Thymus (tissue), 11 donors: ENCODE measurements at regions not wholly inside any gene's neighbourhood (a gene's known extent, or its start where the extent isn't known, plus 50 kb on each side); places are given as distances from the start of the nearest gene placed in this dataset.
A peak's percentile ranks its signal among the peaks of the same experiment; 100 is the strongest.

Experiments used
- DNase-seq, 9 donors: peaks; one replicate each; pipeline ENCODE4 v3.0.0-alpha.2; 2013; ENCODE audit warnings: low spot score in 9 of 9, low read depth in 6 of 9, missing footprints in 1 of 9
- H3K27ac ChIP-seq, 2 donors: one replicate each; pipeline ENCODE4 v1.5.1; 2013; ENCODE audit warnings: control low read depth in 1 of 2, low read depth in 1 of 2, low read length in 1 of 2, mild to moderate bottlenecking in 1 of 2, moderate library complexity in 1 of 2
- H3K27me3 ChIP-seq, 2 donors: one replicate each; pipeline ENCODE4 v1.5.1; 2013; ENCODE audit warnings: low read length in 1 of 2; ENCODE audit not compliant: control insufficient read depth in 2 of 2, insufficient read depth in 1 of 2
- H3K36me3 ChIP-seq, 2 donors: one replicate each; pipeline ENCODE4 v1.5.1; 2013; ENCODE audit warnings: low read length in 1 of 2, mild to moderate bottlenecking in 1 of 2, moderate library complexity in 1 of 2; ENCODE audit not compliant: control insufficient read depth in 2 of 2, insufficient read depth in 2 of 2
- H3K4me1 ChIP-seq, 2 donors: one replicate each; pipeline ENCODE4 v1.5.1; 2013; ENCODE audit warnings: low read length in 2 of 2; ENCODE audit not compliant: control insufficient read depth in 2 of 2, insufficient read depth in 2 of 2
- H3K4me3 ChIP-seq, 2 donors: one replicate each; pipeline ENCODE4 v1.5.1; 2013; ENCODE audit warnings: low read length in 2 of 2, control low read depth in 1 of 2, mild to moderate bottlenecking in 1 of 2
- H3K9me3 ChIP-seq, 2 donors: one replicate each; pipeline ENCODE4 v1.5.1; 2013; ENCODE audit warnings: low read length in 1 of 2, mild to moderate bottlenecking in 1 of 2; ENCODE audit not compliant: control insufficient read depth in 2 of 2, insufficient read depth in 1 of 2
- WGBS: extraction: QIAGEN DNeasy Blood & Tissue Kit; methylation state at CpG from one replicate; pipeline ENCODE4 v1.1.7; 2013; 5-methylcytosine and 5-hydroxymethylcytosine counted together
- donor health status: healthy.

DNA sequence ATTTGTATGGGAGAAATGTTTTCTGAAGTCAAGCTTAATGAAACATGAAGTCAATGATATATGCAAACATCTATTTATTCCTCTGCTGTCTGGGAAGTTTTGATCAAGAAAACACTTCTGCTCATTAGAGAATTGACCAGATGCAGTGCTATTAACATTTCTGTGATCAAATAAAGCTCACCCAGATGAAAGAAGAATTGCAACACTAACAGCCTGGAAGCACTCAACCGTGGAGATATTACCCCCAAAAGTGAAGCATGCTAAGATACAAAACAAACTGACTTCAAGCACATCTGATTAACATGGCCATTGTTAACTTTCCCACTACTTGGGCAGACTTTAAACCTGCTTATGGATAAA is 73.7 kb upstream of the GUCY1A1 start:
- no peaks in the 10 kb centered on the region for H3K36me3 ChIP-seq
- no peaks in the 10 kb centered on the region for H3K9me3 ChIP-seq
- H3K27me3 ChIP-seq: no peaks in the 10 kb centered on the region
- no peak overlapping the region for H3K4me3 ChIP-seq
- DNase-seq: no peak
- H3K27ac ChIP-seq: no peak overlapping the region
- WGBS: 98% methylated on average over 1 of the region's 1 CpG
- H3K4me1 ChIP-seq: no peaks in the 10 kb centered on the region

DNA sequence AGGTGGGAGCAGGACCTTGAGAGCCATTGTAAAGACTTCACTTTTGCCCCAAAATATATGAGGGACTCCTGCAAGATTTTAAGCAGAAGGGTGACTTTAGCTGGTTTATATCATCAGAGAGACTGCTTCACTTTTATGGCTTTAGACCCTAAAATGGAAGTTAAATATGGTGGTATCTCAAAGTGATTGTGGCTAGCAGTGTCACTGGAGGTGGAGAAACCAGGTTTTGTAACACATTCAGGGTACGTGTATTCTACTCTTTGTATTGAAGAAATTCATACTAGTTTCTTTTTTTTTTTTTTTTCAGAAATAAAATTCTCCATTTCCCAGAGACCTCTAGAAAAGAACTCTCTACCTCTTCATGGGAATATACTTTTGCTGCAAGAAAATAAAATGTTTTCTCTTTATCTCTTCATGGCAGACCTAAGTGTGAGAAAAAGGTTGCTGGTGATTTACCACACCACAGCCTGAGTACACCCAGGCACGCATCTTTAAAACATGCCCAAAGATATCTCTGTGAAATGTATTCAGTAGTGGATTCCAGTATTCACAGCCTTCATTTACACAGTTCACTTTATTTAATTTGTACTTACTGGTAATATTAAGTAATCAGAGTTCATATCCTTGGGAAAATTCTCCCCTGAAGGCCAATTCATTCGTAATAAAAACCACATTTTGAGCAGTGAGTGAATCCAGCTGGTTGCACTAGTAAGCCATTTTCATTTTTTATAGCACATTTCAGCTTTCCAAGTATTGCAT is 74.3 kb upstream of the GUCY1A1 start:
- 95% methylated on average over 3 of the region's 3 CpGs for WGBS
- H3K27me3 ChIP-seq: no peaks in the 10 kb centered on the region
- no peak for DNase-seq
- H3K4me1 ChIP-seq: no peaks in the 10 kb centered on the region
- no peak overlapping the region for H3K4me3 ChIP-seq
- no peak overlapping the region for H3K27ac ChIP-seq
- no peaks in the 10 kb centered on the region for H3K9me3 ChIP-seq
- no peaks in the 10 kb centered on the region for H3K36me3 ChIP-seq

DNA sequence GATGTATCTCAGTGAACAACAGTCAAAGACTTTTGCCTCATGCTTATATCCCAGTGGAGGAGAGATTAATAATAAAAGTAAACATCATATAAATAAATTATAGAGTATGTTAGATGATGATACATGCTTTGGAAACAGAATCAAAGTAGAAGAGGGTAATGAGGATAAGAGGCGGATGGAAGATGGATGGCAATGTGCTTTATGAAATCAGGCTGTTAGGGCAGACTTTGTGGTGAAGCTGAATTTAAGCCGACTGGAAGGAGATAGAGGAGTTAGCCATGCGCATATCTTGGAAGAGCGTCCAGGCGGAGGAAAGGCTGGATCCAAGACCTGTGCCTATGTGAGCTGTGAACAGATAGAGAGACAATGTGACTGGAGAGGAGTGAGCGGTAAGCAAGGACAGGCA is 74.9 kb upstream of the GUCY1A1 start:
- no peak for DNase-seq
- Histone ChIP-seq H3K9me3 (no peaks in the 10 kb centered on the region), H3K27me3 (no peaks in the 10 kb centered on the region), H3K36me3 (no peaks in the 10 kb centered on the region), H3K4me1 (no peaks in the 10 kb centered on the region), H3K27ac (no peak overlapping the region), H3K4me3 (no peak overlapping the region)
- WGBS: 99% methylated on average over 6 of the region's 6 CpGs

DNA sequence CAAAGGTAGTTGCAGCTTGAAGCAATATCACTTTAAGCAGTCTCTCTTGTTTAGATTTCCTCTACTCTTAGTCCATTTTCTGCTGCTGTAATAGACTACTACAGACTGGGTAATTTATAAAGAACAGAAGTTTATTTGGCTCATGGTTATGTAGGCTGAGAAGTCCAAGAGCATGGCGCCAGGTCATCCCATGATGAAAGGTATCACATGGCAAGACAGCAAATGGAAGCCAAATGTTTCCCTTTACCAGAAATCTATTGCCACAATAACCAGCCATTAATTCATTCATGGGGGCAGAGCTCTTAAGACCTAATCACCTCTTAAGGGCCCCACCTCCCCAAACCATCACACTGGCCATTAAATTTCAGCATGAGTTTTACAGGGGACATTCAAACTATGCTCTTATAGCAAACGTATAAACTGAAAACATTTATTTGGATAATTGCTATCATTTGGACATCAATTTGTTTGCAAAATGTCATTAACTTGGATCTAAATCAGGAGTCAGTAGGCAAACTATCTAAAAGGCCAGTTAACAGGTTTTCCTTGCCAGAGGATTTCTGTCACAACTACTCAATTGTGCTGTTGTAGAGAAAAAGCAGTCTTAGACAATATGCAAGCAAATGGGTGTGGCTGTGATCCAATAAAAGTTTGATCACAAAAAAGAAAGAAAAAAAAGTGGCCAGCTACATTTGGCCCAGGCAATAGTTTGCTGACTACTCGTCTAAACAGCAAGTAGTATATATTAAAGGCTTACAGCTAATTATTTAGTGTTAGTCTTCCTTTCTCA is 75.7 kb upstream of the GUCY1A1 start:
- H3K4me3 ChIP-seq: no peak overlapping the region
- no peak overlapping the region for H3K27ac ChIP-seq
- no peak for DNase-seq
- no peaks in the 10 kb centered on the region for H3K36me3 ChIP-seq
- no peaks in the 10 kb centered on the region for H3K27me3 ChIP-seq
- H3K9me3 ChIP-seq: no peaks in the 10 kb centered on the region
- H3K4me1 ChIP-seq: no peaks in the 10 kb centered on the region
- WGBS: 96% methylated on average over 3 of the region's 3 CpGs

DNA sequence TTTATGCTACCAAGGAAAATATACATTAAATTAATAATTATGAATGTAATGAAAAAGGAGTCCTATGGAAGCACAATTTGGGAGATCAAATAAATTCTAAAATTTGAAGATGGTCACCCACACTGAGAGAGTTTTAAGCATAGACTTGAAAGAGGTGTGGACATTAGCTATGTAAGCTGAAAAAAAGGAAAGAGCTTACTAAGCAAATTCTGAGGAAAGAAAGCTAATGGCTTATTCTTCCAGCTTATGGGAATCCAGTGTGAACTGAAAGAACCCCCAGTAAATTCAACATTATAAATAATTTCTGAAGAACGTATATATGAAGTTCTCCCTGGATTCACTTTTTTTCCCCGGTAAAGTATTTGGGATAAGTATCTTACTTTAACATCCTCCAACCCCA is 78.2 kb upstream of the GUCY1A1 start:
- no peaks in the 10 kb centered on the region for H3K27me3 ChIP-seq
- 98% methylated on average over 2 of the region's 2 CpGs for WGBS
- no peak overlapping the region for H3K27ac ChIP-seq
- DNase-seq: no peak
- no peaks in the 10 kb centered on the region for H3K9me3 ChIP-seq
- no peaks in the 10 kb centered on the region for H3K4me1 ChIP-seq
- H3K36me3 ChIP-seq: no peaks in the 10 kb centered on the region
- H3K4me3 ChIP-seq: no peak overlapping the region

DNA sequence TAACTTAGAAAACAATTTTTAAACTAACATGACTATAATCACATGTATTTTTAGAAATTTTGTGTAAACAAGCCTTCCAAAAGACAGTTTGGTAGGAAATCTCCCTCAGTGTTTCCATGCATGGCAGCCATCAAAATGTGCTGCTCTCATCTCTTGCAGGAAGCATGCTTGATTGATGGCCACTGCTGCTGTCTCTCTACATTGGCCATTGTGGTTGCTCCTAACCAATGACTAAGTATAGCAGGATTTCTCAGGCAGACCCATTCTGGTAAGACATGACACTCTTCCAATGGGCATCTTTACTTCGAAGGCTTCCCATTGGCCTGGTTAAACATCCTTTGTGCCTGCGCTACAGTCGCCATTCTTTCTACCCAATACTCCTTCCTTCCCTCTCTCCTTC is 78.9 kb upstream of the GUCY1A1 start:
- Histone ChIP-seq H3K4me1 (peaks cover 0 to 4% of the 10 kb centered on the region in 2 donors), H3K4me3 (no peak overlapping the region), H3K27ac (no peak overlapping the region), H3K27me3 (no peaks in the 10 kb centered on the region), H3K9me3 (no peaks in the 10 kb centered on the region), H3K36me3 (no peaks in the 10 kb centered on the region)
- 96% methylated on average over 3 of the region's 3 CpGs for WGBS
- DNase-seq: no peak

DNA sequence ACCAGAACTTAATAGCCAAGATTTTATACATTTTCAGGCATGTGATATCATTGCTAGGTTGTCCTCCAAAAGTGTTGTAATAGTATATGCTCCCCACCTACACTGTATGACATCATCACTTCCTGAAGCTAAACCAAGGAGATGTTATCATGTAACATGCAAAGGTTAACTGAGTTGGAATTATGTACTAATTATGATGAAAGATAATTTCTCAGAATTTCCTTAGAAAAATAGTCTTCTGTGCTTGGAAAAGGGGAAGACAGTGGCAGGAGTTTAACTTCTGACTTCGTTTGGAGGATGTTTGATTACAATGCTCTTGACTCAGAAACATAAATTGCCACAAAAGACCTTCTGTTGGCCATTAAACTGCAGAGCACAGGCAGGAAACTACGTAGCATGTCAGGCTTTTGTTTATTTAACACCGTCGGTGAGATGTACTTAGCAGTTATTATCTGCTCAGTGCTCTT is 83.6 kb upstream of the GUCY1A1 start:
- 23% methylated on average over 4 of the region's 4 CpGs for WGBS
- H3K27me3 ChIP-seq: no peaks in the 10 kb centered on the region
- H3K27ac ChIP-seq: peak overlapping the region in 1 of 2 donors; percentile 84
- no peaks in the 10 kb centered on the region for H3K9me3 ChIP-seq
- no peak overlapping the region for H3K4me3 ChIP-seq
- H3K36me3 ChIP-seq: no peaks in the 10 kb centered on the region
- peak; percentile 28 to 81 (median 43) for DNase-seq
- peaks cover 0 to 4% of the 10 kb centered on the region in 2 donors for H3K4me1 ChIP-seq

DNA sequence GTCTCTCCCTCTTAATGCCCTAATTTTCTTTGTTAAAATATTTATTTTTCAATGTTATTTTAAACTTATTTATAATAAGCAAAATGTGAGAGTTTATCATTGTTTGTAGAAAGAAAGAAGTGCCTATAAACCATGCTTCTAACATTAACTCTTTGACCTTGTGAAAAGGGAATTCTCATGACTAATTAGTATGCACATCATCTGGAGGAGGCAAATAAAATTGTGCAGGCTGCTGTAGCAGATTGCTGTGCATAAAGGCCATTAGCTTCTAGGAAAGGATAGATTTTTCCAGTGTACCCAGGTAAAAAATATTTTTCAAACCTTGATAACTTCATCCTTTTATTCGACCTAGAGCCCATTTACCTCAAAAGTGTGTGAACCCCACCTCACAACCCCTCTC is 84.6 kb upstream of the GUCY1A1 start:
- H3K4me1 ChIP-seq: peaks cover 0 to 4% of the 10 kb centered on the region in 2 donors
- no peaks in the 10 kb centered on the region for H3K9me3 ChIP-seq
- no peak for DNase-seq
- WGBS: 95% methylated on average over 1 of the region's 1 CpG
- no peak overlapping the region for H3K27ac ChIP-seq
- no peaks in the 10 kb centered on the region for H3K27me3 ChIP-seq
- no peak overlapping the region for H3K4me3 ChIP-seq
- H3K36me3 ChIP-seq: no peaks in the 10 kb centered on the region

DNA sequence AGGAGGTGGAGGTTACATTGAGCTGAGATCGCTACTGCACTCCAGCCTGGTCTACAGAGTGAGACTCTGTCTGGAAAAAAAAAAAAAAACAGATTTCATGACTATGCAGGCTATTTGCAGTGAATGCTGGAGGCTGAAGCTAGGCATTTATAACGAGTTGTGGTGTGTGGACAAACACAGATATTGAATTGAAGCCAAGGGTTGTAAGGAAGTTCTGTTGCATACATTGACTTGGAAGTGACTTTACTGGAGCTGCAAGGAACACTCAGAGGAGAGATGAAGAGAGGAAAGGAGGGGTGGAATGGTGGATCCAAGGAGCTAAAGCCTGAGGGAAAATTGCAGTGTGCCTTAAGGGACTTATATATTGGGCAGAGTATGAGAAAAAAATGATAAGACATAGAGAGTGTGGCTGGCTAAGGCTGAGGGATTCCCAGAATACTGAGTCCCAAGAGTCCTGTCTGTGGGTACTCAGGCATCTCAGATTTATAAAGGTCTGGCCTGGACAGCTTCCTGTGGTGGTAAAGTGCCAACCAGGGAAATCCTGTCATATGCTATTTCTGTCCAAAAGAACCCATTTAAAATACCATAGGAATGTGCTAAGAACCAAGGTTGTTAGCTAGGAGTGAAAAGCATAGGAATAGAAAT is 87.8 kb upstream of the GUCY1A1 start:
- no peak overlapping the region for H3K27ac ChIP-seq
- WGBS: 94% methylated on average over 2 of the region's 2 CpGs
- H3K4me3 ChIP-seq: no peak overlapping the region

More for the DNA sequence above, 87.8 kb upstream of the GUCY1A1 start:
- H3K9me3 ChIP-seq: no peaks in the 10 kb centered on the region
- DNase-seq: no peak
- no peaks in the 10 kb centered on the region for H3K27me3 ChIP-seq
- H3K4me1 ChIP-seq: peaks cover 0 to 4% of the 10 kb centered on the region in 2 donors
- no peaks in the 10 kb centered on the region for H3K36me3 ChIP-seq
